Thymus (tissue), 11 donors: ENCODE measurements at regions not wholly inside any gene's neighbourhood (a gene's known extent, or its start where the extent isn't known, plus 50 kb on each side); places are given as distances from the start of the nearest gene placed in this dataset.
"Not testable (repeated sequence)": the region's sequence is repeated elsewhere in the genome, so short reads cannot be mapped to it uniquely, and the experiment has no call there.

ENCODE experiments used
- DNase-seq, 9 donors: peaks; one replicate each; pipeline ENCODE4 v3.0.0-alpha.2; 2013; ENCODE audit warnings: low spot score in 9 of 9, low read depth in 6 of 9, missing footprints in 1 of 9
- H3K27ac ChIP-seq, 2 donors: one replicate each; pipeline ENCODE4 v1.5.1; 2013; ENCODE audit warnings: control low read depth in 1 of 2, low read depth in 1 of 2, low read length in 1 of 2, mild to moderate bottlenecking in 1 of 2, moderate library complexity in 1 of 2
- H3K27me3 ChIP-seq, 2 donors: one replicate each; pipeline ENCODE4 v1.5.1; 2013; ENCODE audit warnings: low read length in 1 of 2; ENCODE audit not compliant: control insufficient read depth in 2 of 2, insufficient read depth in 1 of 2
- H3K36me3 ChIP-seq, 2 donors: one replicate each; pipeline ENCODE4 v1.5.1; 2013; ENCODE audit warnings: low read length in 1 of 2, mild to moderate bottlenecking in 1 of 2, moderate library complexity in 1 of 2; ENCODE audit not compliant: control insufficient read depth in 2 of 2, insufficient read depth in 2 of 2
- H3K4me1 ChIP-seq, 2 donors: one replicate each; pipeline ENCODE4 v1.5.1; 2013; ENCODE audit warnings: low read length in 2 of 2; ENCODE audit not compliant: control insufficient read depth in 2 of 2, insufficient read depth in 2 of 2
- H3K4me3 ChIP-seq, 2 donors: one replicate each; pipeline ENCODE4 v1.5.1; 2013; ENCODE audit warnings: low read length in 2 of 2, control low read depth in 1 of 2, mild to moderate bottlenecking in 1 of 2
- H3K9me3 ChIP-seq, 2 donors: one replicate each; pipeline ENCODE4 v1.5.1; 2013; ENCODE audit warnings: low read length in 1 of 2, mild to moderate bottlenecking in 1 of 2; ENCODE audit not compliant: control insufficient read depth in 2 of 2, insufficient read depth in 1 of 2
- WGBS: extraction: QIAGEN DNeasy Blood & Tissue Kit; methylation state at CpG from one replicate; pipeline ENCODE4 v1.1.7; 2013; 5-methylcytosine and 5-hydroxymethylcytosine counted together
- donor health status: healthy.

- DNase-seq: no peak
- H3K36me3 ChIP-seq: no peaks in the 10 kb centered on the region
- no peaks in the 10 kb centered on the region for H3K9me3 ChIP-seq
- no peaks in the 10 kb centered on the region for H3K27me3 ChIP-seq
- H3K27ac ChIP-seq: no peak overlapping the region
- H3K4me3 ChIP-seq: no peak overlapping the region
- H3K4me1 ChIP-seq: no peaks in the 10 kb centered on the region
- WGBS: 7% methylated on average over 8 of the region's 8 CpGs
Measured at GRCh38 chr13:78085434-78086225, 167.0 kb upstream of the EDNRB start.

GRCh38 chr13:78084401-78084800, 165.8 kb upstream of the EDNRB start:
- H3K4me1 ChIP-seq: no peaks in the 10 kb centered on the region
- H3K9me3 ChIP-seq: no peaks in the 10 kb centered on the region
- H3K36me3 ChIP-seq: no peaks in the 10 kb centered on the region
- no peaks in the 10 kb centered on the region for H3K27me3 ChIP-seq
- H3K4me3 ChIP-seq: no peak overlapping the region
- 95% methylated on average over 1 of the region's 1 CpG for WGBS
- no peak for DNase-seq
- H3K27ac ChIP-seq: no peak overlapping the region

- H3K4me1 ChIP-seq: no peaks in the 10 kb centered on the region
- H3K9me3 ChIP-seq: no peaks in the 10 kb centered on the region
- WGBS: 91% methylated on average over 3 of the region's 3 CpGs
- DNase-seq: no peak
- H3K36me3 ChIP-seq: no peaks in the 10 kb centered on the region
- H3K27ac ChIP-seq: no peak overlapping the region
- no peaks in the 10 kb centered on the region for H3K27me3 ChIP-seq
- H3K4me3 ChIP-seq: no peak overlapping the region
Measured at GRCh38 chr13:78078168-78078567, 159.5 kb upstream of the EDNRB start.

GRCh38 chr13:78067290-78067689, 148.7 kb upstream of the EDNRB start:
- Histone ChIP-seq H3K27me3 (no peaks in the 10 kb centered on the region), H3K27ac (no peak overlapping the region), H3K9me3 (no peaks in the 10 kb centered on the region), H3K36me3 (no peaks in the 10 kb centered on the region), H3K4me1 (no peaks in the 10 kb centered on the region), H3K4me3 (no peak overlapping the region)
- 93% methylated on average over 1 of the region's 1 CpG for WGBS
- DNase-seq: no peak

- no peaks in the 10 kb centered on the region for H3K27me3 ChIP-seq
- WGBS: 95% methylated on average over 3 of the region's 3 CpGs
- H3K4me1 ChIP-seq: no peaks in the 10 kb centered on the region
- no peaks in the 10 kb centered on the region for H3K9me3 ChIP-seq
- no peak overlapping the region for H3K4me3 ChIP-seq
- no peak for DNase-seq
- no peaks in the 10 kb centered on the region for H3K36me3 ChIP-seq
- H3K27ac ChIP-seq: no peak overlapping the region
Measured at GRCh38 chr13:78065141-78065540, 146.5 kb upstream of the EDNRB start.

- H3K36me3 ChIP-seq: no peaks in the 10 kb centered on the region
- H3K27me3 ChIP-seq: no peaks in the 10 kb centered on the region
- WGBS: 96% methylated on average over 5 of the region's 5 CpGs
- DNase-seq: no peak
- no peak overlapping the region for H3K27ac ChIP-seq
- H3K9me3 ChIP-seq: no peaks in the 10 kb centered on the region
- no peaks in the 10 kb centered on the region for H3K4me1 ChIP-seq
- no peak overlapping the region for H3K4me3 ChIP-seq
Measured at GRCh38 chr13:78061806-78062205, 143.2 kb upstream of the EDNRB start.

- H3K4me1 ChIP-seq: no peaks in the 10 kb centered on the region
- H3K36me3 ChIP-seq: no peaks in the 10 kb centered on the region
- 97% methylated on average over 6 of the region's 6 CpGs for WGBS
- no peak overlapping the region for H3K27ac ChIP-seq
- peaks cover 0 to under 1% of the 10 kb centered on the region in 2 donors for H3K9me3 ChIP-seq
- H3K4me3 ChIP-seq: no peak overlapping the region
- no peak for DNase-seq
- no peaks in the 10 kb centered on the region for H3K27me3 ChIP-seq
Measured at GRCh38 chr13:78060966-78061365, 142.3 kb upstream of the EDNRB start.

- H3K4me1 ChIP-seq, H3K27ac ChIP-seq, H3K27me3 ChIP-seq, H3K9me3 ChIP-seq, DNase-seq, H3K4me3 ChIP-seq, H3K36me3 ChIP-seq: not testable (repeated sequence)
- WGBS: 96% methylated on average over 2 of the region's 2 CpGs
Measured at GRCh38 chr13:78056865-78057264, 138.2 kb upstream of the EDNRB start.

GRCh38 chr13:78054157-78054556, 135.5 kb upstream of the EDNRB start:
- no peaks in the 10 kb centered on the region for H3K4me1 ChIP-seq
- H3K9me3 ChIP-seq: peaks cover 0 to 3% of the 10 kb centered on the region in 2 donors
- H3K4me3 ChIP-seq: no peak overlapping the region
- H3K27ac ChIP-seq: no peak overlapping the region
- no peaks in the 10 kb centered on the region for H3K27me3 ChIP-seq
- DNase-seq: no peak
- H3K36me3 ChIP-seq: no peaks in the 10 kb centered on the region
- WGBS: 92% methylated on average over 3 of the region's 3 CpGs
